Esophagus squamous epithelium (tissue), 5 donors: ENCODE measurements at regions not wholly inside any gene's neighbourhood (a gene's known extent, or its start where the extent isn't known, plus 50 kb on each side); places are given as distances from the start of the nearest gene placed in this dataset.

Source experiments
- DNase-seq: peaks from one replicate; lab custom pipeline; 2025; lab: John Stamatoyannopoulos, UW
- H3K27ac ChIP-seq, 4 donors: fragments of 200-600 bp; sonication (generic); one replicate each; pipeline ENCODE4 v1.5.1; 2016 to 2019; ENCODE audit warnings: mild to moderate bottlenecking in 1 of 4
- H3K27me3 ChIP-seq, 4 donors: fragments of 200-600 bp; sonication (generic); 1 replicate in 3 of 4; 2 replicates in 1 of 4; pipeline versions ENCODE4 v1.5.1 to v1.6.0; 2017 to 2021; ENCODE audit warnings: antibody characterized with exemption in 1 of 4
- H3K36me3 ChIP-seq, 3 donors: fragments of 200-600 bp; sonication (generic); one replicate each; pipeline ENCODE4 v1.5.1; 2016 to 2019
- H3K4me1 ChIP-seq, 3 donors: fragments of 200-600 bp; sonication (generic); one replicate each; pipeline ENCODE4 v1.5.1; 2017 to 2019
- H3K4me3 ChIP-seq, 4 donors: fragments of 200-600 bp; sonication (generic); 1 replicate in 3 of 4; 2 replicates in 1 of 4; pipeline ENCODE4 v1.5.1; 2016 to 2019; ENCODE audit warnings: mild to moderate bottlenecking in 2 of 4, moderate library complexity in 1 of 4
- H3K9me3 ChIP-seq, 3 donors: fragments of 200-600 bp; sonication (generic); one replicate each; pipeline ENCODE4 v1.5.1; 2016 to 2019
- POLR2A ChIP-seq, 4 donors: fragments of 450-650 bp; IDR thresholded peaks; one replicate each; pipeline ENCODE4 v1.6.1; 2017; ENCODE audit warnings: antibody characterized with exemption in 4 of 4, mild to moderate bottlenecking in 4 of 4, moderate library complexity in 3 of 4
- WGBS, 2 donors: methylation state at CpG; one replicate each; pipeline ENCODE4 v1.1.5; 2018; 5-methylcytosine and 5-hydroxymethylcytosine counted together
- intact Hi-C: fragments of 100-400 bp; cut with DNase I; formaldehyde crosslinking; loops from one replicate; pipeline ENCODE4 v1.15.0; 2022
- TF ChIP-seq, protein P1 (sequence below), 6 experiments: fragments of 450-650 bp in 4 of 6; fragments of 200-600 bp in 2 of 6; sonication (generic) in 2 of 6; IDR thresholded peaks; one replicate each; pipeline ENCODE4 v1.5.1; 2016 to 2019; ENCODE audit warnings: antibody characterized with exemption in 6 of 6, mild to moderate bottlenecking in 4 of 6, moderate library complexity in 4 of 6
- donor health status: DM: yes; HTN: yes; CAD: no.

DNA sequence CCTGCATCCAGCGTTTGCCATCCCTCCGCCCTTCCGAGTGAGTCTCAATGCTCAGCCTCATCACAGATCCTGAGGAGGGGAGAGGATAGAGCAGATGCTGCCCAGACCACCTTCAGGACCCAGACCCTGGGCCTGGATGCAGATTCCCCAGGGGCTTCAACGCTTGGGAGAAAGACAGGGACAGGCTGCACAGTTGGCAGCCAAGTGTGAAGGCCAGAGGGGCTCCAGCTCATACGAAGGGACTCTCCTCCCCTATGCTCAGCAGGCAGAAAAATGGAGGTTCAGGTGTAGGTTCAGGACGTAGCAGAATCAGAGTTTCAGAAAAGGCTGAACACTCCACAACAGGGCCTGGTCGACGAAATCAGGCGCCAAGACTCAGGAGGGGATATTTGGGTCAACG is 378.5 kb upstream of the IRX1 start:
- no peak for TF ChIP-seq POLR2A (IDR thresholded peaks at IDR 0.05)
- TF ChIP-seq, protein P1, sequence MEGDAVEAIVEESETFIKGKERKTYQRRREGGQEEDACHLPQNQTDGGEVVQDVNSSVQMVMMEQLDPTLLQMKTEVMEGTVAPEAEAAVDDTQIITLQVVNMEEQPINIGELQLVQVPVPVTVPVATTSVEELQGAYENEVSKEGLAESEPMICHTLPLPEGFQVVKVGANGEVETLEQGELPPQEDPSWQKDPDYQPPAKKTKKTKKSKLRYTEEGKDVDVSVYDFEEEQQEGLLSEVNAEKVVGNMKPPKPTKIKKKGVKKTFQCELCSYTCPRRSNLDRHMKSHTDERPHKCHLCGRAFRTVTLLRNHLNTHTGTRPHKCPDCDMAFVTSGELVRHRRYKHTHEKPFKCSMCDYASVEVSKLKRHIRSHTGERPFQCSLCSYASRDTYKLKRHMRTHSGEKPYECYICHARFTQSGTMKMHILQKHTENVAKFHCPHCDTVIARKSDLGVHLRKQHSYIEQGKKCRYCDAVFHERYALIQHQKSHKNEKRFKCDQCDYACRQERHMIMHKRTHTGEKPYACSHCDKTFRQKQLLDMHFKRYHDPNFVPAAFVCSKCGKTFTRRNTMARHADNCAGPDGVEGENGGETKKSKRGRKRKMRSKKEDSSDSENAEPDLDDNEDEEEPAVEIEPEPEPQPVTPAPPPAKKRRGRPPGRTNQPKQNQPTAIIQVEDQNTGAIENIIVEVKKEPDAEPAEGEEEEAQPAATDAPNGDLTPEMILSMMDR (IDR thresholded peaks at IDR 0.05) = no peak
- Histone ChIP-seq H3K36me3 (no peaks in the 10 kb centered on the region), H3K4me3 (no peak overlapping the region), H3K27ac (no peak overlapping the region), H3K27me3 (no peaks in the 10 kb centered on the region), H3K9me3 (no peaks in the 10 kb centered on the region), H3K4me1 (no peaks in the 10 kb centered on the region)
- WGBS, 2 donors = 81 to 84% methylated on average over 6 to 8 of the region's 10 CpGs
- no peak for DNase-seq
- intact Hi-C loops = no loop called here

DNA sequence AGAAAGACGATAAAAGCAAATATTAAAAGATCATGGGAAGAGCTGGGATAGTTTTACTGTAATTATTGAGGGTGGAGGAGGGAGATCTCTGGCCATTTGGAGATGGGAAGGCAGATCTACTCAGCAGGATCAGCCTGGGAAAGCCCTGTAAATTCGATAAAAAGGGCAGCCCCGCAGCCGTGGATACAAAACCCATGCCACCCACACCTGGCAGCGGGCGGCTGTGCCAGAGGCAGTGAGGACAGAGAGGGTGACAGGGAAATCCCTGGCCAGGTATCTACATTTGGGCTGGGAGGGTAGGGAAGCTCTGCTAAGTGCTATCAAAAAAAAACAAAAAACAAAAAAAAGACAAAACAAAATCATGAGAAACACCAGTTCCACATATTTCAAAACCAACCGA is 379.2 kb upstream of the IRX1 start:
- H3K36me3 ChIP-seq = no peaks in the 10 kb centered on the region
- intact Hi-C loops = no loop called here
- H3K27me3 ChIP-seq = no peaks in the 10 kb centered on the region
- no peak overlapping the region for H3K27ac ChIP-seq
- no peaks in the 10 kb centered on the region for H3K9me3 ChIP-seq
- H3K4me1 ChIP-seq = no peaks in the 10 kb centered on the region
- no peak overlapping the region for H3K4me3 ChIP-seq
- DNase-seq = no peak
- TF ChIP-seq, protein P1 (IDR thresholded peaks at IDR 0.05) = no peak
- no peak for TF ChIP-seq POLR2A (IDR thresholded peaks at IDR 0.05)
- WGBS, 2 donors = 69 to 71% methylated on average over 7 of the region's 7 CpGs

DNA sequence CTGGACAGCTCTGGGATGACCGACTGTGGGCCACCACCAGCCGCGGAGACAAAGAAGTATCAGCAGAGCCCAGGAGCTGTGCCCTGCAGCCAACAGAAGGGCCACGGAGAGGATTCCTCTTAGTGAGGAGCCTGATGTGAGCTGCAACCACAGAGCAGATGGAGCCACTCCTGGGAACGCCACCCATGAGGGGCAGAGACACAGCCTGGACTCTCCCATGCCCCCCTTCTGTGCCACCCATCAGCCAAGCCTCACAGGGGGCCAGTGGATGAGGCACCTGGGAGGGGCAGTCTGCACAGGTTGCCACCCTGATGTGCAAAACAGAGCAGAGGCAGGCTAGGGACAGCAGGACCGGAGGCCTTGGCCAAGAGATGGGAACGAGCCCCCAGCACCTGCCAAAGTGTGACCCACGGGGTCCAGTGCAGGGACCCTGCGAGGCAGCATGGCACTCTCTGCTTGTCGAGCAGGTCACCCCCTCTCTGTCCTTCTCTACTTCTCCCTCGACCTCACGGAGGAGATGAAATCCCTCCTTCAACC is 380.7 kb upstream of the IRX1 start:
- H3K4me1 ChIP-seq = no peaks in the 10 kb centered on the region
- no peaks in the 10 kb centered on the region for H3K36me3 ChIP-seq
- no peak overlapping the region for H3K27ac ChIP-seq
- H3K4me3 ChIP-seq = no peak overlapping the region
- H3K27me3 ChIP-seq = no peaks in the 10 kb centered on the region
- no peak for DNase-seq
- H3K9me3 ChIP-seq = no peaks in the 10 kb centered on the region
- 83 to 94% methylated on average over 3 to 10 of the region's 12 CpGs for WGBS, 2 donors
- TF ChIP-seq, protein P1 (IDR thresholded peaks at IDR 0.05) = no peak
- no peak for TF ChIP-seq POLR2A (IDR thresholded peaks at IDR 0.05)
- intact Hi-C loops = no loop called here

DNA sequence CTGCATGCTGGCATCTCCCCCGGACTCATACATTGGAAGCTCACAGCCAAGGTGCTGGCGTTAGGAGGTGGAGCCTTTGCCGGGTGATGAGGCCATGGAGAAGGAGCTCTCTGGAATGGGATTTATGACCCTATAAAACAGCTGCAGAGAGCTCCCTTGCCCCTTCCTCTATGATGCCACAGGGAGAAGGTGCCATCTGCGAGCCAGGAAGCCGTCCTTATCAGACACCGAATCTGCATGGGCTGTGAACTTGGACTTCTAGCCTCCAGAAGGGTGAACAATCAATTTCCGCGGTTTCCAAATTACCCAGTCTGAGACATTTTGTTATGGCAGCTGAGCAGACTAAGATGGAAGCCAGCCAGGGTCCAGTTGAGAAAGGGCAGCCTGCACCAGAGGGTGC is 381.2 kb upstream of the IRX1 start:
- Histone ChIP-seq H3K4me1 (no peaks in the 10 kb centered on the region), H3K27ac (no peak overlapping the region), H3K9me3 (no peaks in the 10 kb centered on the region), H3K36me3 (no peaks in the 10 kb centered on the region), H3K27me3 (no peaks in the 10 kb centered on the region), H3K4me3 (no peak overlapping the region)
- WGBS, 2 donors = 96% methylated on average over 4 of the region's 8 CpGs; no CpG with 5 or more reads in 1 of the 2 donors
- intact Hi-C loops = no loop called here
- DNase-seq = no peak
- TF ChIP-seq, protein P1 (IDR thresholded peaks at IDR 0.05) = no peak
- no peak for TF ChIP-seq POLR2A (IDR thresholded peaks at IDR 0.05)

DNA sequence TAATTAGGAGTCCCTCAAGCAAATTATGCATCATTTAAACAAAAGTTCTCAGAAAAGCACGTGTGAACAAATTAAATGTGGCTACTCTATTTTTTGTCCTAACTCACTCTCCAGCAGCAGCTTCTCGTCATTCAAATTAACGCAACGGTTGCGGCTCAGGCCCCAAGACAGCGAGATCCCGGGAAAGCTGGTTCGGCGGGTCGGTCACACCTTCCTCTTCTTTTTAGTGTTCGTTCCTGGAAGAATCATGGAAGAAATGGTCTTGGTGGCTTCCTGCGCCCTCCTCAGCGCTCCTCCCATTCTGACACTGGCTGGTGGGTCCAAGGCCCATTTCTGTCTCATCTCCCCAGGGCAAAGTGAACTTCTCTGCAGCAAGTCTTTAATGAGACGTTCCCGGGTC is 382.8 kb upstream of the IRX1 start:
- H3K4me3 ChIP-seq = no peak overlapping the region
- no peak for TF ChIP-seq POLR2A (IDR thresholded peaks at IDR 0.05)
- TF ChIP-seq, protein P1 (IDR thresholded peaks at IDR 0.05) = no peak
- intact Hi-C loops = no loop called here

More for the DNA sequence above, 382.8 kb upstream of the IRX1 start:
- H3K9me3 ChIP-seq = no peaks in the 10 kb centered on the region
- H3K4me1 ChIP-seq = no peaks in the 10 kb centered on the region
- DNase-seq = no peak
- H3K27ac ChIP-seq = no peak overlapping the region
- 87 to 89% methylated on average over 13 to 15 of the region's 15 CpGs for WGBS, 2 donors
- no peaks in the 10 kb centered on the region for H3K36me3 ChIP-seq
- H3K27me3 ChIP-seq = no peaks in the 10 kb centered on the region
